Epithelial cell of esophagus (primary cell): ENCODE measurements at regions not wholly inside any gene's neighbourhood (a gene's known extent, or its start where the extent isn't known, plus 50 kb on each side); places are given as distances from the start of the nearest gene placed in this dataset.
A peak's percentile ranks its signal among the peaks of the same experiment; 100 is the strongest.
"Not testable (repeated sequence)": the region's sequence is repeated elsewhere in the genome, so short reads cannot be mapped to it uniquely, and the experiment has no call there.

Source experiments
- DNase-seq: peaks from one replicate; pipeline ENCODE4 v3.0.0; 2010; ENCODE audit warnings: low read depth
- H3K4me3 ChIP-seq: 2 replicates; pipeline ENCODE4 v1.5.1; 2011; ENCODE audit warnings: mild to moderate bottlenecking, low read length, control low read depth
- CTCF ChIP-seq: IDR thresholded peaks from 2 replicates; pipeline ENCODE4 v1.5.1; 2011; ENCODE audit warnings: low read depth, mild to moderate bottlenecking, low read length, control low read depth, inconsistent platforms; ENCODE audit not compliant: insufficient read depth; ENCODE audit errors: missing control alignments

GRCh38 chr18:64777556-64777955 is 628.7 kb upstream of the LINC00305 start:
- TF ChIP-seq CTCF: no peak
- DNase-seq: no peak
- H3K4me3 ChIP-seq: no peak overlapping the region

- no peak for TF ChIP-seq CTCF
Observed at GRCh38 chr18:64765908-64766307, 617.0 kb upstream of the LINC00305 start.

GRCh38 chr18:64752707-64753106 is 603.8 kb upstream of the LINC00305 start:
- no peak for DNase-seq
- no peak for TF ChIP-seq CTCF
- no peak overlapping the region for H3K4me3 ChIP-seq

More at GRCh38 chr18:64765908-64766307, 617.0 kb upstream of the LINC00305 start:
- no peak for DNase-seq
- H3K4me3 ChIP-seq: no peak overlapping the region

GRCh38 chr18:64749884-64750283 is 601.0 kb upstream of the LINC00305 start:
- no peak for TF ChIP-seq CTCF
- H3K4me3 ChIP-seq: no peak overlapping the region

GRCh38 chr18:64747803-64748202 is 598.9 kb upstream of the LINC00305 start:
- DNase-seq: no peak
- no peak for TF ChIP-seq CTCF
- no peak overlapping the region for H3K4me3 ChIP-seq

More at GRCh38 chr18:64749884-64750283, 601.0 kb upstream of the LINC00305 start:
- no peak for DNase-seq

GRCh38 chr18:64742898-64743297 is 594.0 kb upstream of the LINC00305 start:
- H3K4me3 ChIP-seq: no peak overlapping the region
- DNase-seq: no peak
- TF ChIP-seq CTCF: no peak

GRCh38 chr18:64734063-64734462 is 585.2 kb upstream of the LINC00305 start:
- H3K4me3 ChIP-seq: no peak overlapping the region
- DNase-seq: peak; percentile 0
- TF ChIP-seq CTCF: no peak

GRCh38 chr18:64725657-64726056 is 576.8 kb upstream of the LINC00305 start:
- not testable (repeated sequence) for DNase-seq, H3K4me3 ChIP-seq
